Fibroblast of the conjunctiva (primary cell): ENCODE measurements at regions not wholly inside any gene's neighbourhood (a gene's known extent, or its start where the extent isn't known, plus 50 kb on each side); places are given as distances from the start of the nearest gene placed in this dataset.

ENCODE experiments used
- DNase-seq: peaks from one replicate; pipeline ENCODE4 v3.0.0-alpha.2; 2010; ENCODE audit warnings: low read depth

- DNase-seq: no peak
Measured at GRCh38 chr3:25229586-25229985, 198.5 kb upstream of the RARB start.

GRCh38 chr3:25235031-25235430 is 193.0 kb upstream of the RARB start:
- no peak for DNase-seq

- DNase-seq: no peak
Measured at GRCh38 chr3:25235466-25235865, 192.6 kb upstream of the RARB start.

- DNase-seq: no peak
Measured at GRCh38 chr3:25237602-25238001, 190.5 kb upstream of the RARB start.

- DNase-seq: no peak
Measured at GRCh38 chr3:25239042-25239441, 189.0 kb upstream of the RARB start.

- no peak for DNase-seq
Measured at GRCh38 chr3:25246913-25247312, 181.2 kb upstream of the RARB start.

- no peak for DNase-seq
Measured at GRCh38 chr3:25252291-25252690, 175.8 kb upstream of the RARB start.

- peak; percentile 33 for DNase-seq
Measured at GRCh38 chr3:25257026-25257425, 171.0 kb upstream of the RARB start.

GRCh38 chr3:25259871-25260270 is 168.2 kb upstream of the RARB start:
- peak; percentile 48 for DNase-seq

GRCh38 chr3:25262322-25262721 is 165.7 kb upstream of the RARB start:
- no peak for DNase-seq

GRCh38 chr3:25265284-25265683 is 162.8 kb upstream of the RARB start:
- DNase-seq: no peak

GRCh38 chr3:25266677-25267076 is 161.4 kb upstream of the RARB start:
- DNase-seq: no peak

GRCh38 chr3:25272090-25272489 is 156.0 kb upstream of the RARB start:
- no peak for DNase-seq

- no peak for DNase-seq
Measured at GRCh38 chr3:25273582-25274171, 154.4 kb upstream of the RARB start.

GRCh38 chr3:25277503-25277902 is 150.6 kb upstream of the RARB start:
- DNase-seq: no peak

- DNase-seq: no peak
Measured at GRCh38 chr3:25281041-25281731, 146.9 kb upstream of the RARB start.

- DNase-seq: no peak
Measured at GRCh38 chr3:25281732-25282126, 146.3 kb upstream of the RARB start.

- DNase-seq: no peak
Measured at GRCh38 chr3:25283613-25284012, 144.4 kb upstream of the RARB start.

GRCh38 chr3:25284249-25284648 is 143.8 kb upstream of the RARB start:
- no peak for DNase-seq

GRCh38 chr3:25287291-25287884 is 140.7 kb upstream of the RARB start:
- no peak for DNase-seq

GRCh38 chr3:25288413-25288812 is 139.7 kb upstream of the RARB start:
- no peak for DNase-seq

- DNase-seq: no peak
Measured at GRCh38 chr3:25289156-25289555, 138.9 kb upstream of the RARB start.

GRCh38 chr3:25289663-25290062 is 138.4 kb upstream of the RARB start:
- DNase-seq: no peak

- no peak for DNase-seq
Measured at GRCh38 chr3:25291481-25291905, 136.6 kb upstream of the RARB start.
